NCI-H146 (cell line): ENCODE measurements at regions not wholly inside any gene's neighbourhood (a gene's known extent, or its start where the extent isn't known, plus 50 kb on each side); places are given as distances from the start of the nearest gene placed in this dataset.
"Not testable (repeated sequence)": the region's sequence is repeated elsewhere in the genome, so short reads cannot be mapped to it uniquely, and the experiment has no call there.

Experiments used
- DNase-seq: peaks from one replicate; lab custom pipeline; 2025; lab: John Stamatoyannopoulos, UW

- DNase-seq = no peak
Observed at GRCh38 chr3:25952133-25952532, 162.2 kb downstream of the OXSM start.

- DNase-seq = no peak
Observed at GRCh38 chr3:25957026-25957425, 167.1 kb downstream of the OXSM start.

GRCh38 chr3:25960776-25961175 is 170.9 kb downstream of the OXSM start:
- no peak for DNase-seq

- DNase-seq = no peak
Observed at GRCh38 chr3:25962255-25962654, 172.4 kb downstream of the OXSM start.

- no peak for DNase-seq
Observed at GRCh38 chr3:25964141-25964540, 174.3 kb downstream of the OXSM start.

- DNase-seq = no peak
Observed at GRCh38 chr3:25967385-25967784, 177.5 kb downstream of the OXSM start.

- DNase-seq = no peak
Observed at GRCh38 chr3:25971736-25972135, 181.8 kb downstream of the OXSM start.

GRCh38 chr3:25973122-25973521 is 183.2 kb downstream of the OXSM start:
- no peak for DNase-seq

GRCh38 chr3:25982756-25983155 is 192.9 kb downstream of the OXSM start:
- no peak for DNase-seq

GRCh38 chr3:25985621-25986020 is 195.7 kb downstream of the OXSM start:
- no peak for DNase-seq

GRCh38 chr3:25992606-25993005 is 202.7 kb downstream of the OXSM start:
- DNase-seq = no peak

- DNase-seq = no peak
Observed at GRCh38 chr3:26004172-26004571, 214.3 kb downstream of the OXSM start.

GRCh38 chr3:26011276-26011675 is 221.4 kb downstream of the OXSM start:
- DNase-seq = no peak

GRCh38 chr3:26012241-26012745 is 222.4 kb downstream of the OXSM start:
- no peak for DNase-seq

- DNase-seq = no peak
Observed at GRCh38 chr3:26015752-26016151, 225.9 kb downstream of the OXSM start.

- no peak for DNase-seq
Observed at GRCh38 chr3:26018889-26019288, 229.0 kb downstream of the OXSM start.

GRCh38 chr3:26024206-26024605 is 234.3 kb downstream of the OXSM start:
- not testable (repeated sequence) for DNase-seq

- no peak for DNase-seq
Observed at GRCh38 chr3:26029321-26029720, 239.4 kb downstream of the OXSM start.

- not testable (repeated sequence) for DNase-seq
Observed at GRCh38 chr3:26042126-26042525, 252.2 kb downstream of the OXSM start.

GRCh38 chr3:26049951-26050350 is 260.1 kb downstream of the OXSM start:
- DNase-seq = no peak

- DNase-seq = no peak
Observed at GRCh38 chr3:26050776-26051175, 260.9 kb downstream of the OXSM start.

GRCh38 chr3:26058901-26059321 is 269.0 kb downstream of the OXSM start:
- no peak for DNase-seq

GRCh38 chr3:26061947-26062346 is 272.1 kb downstream of the OXSM start:
- DNase-seq = no peak

- DNase-seq = no peak
Observed at GRCh38 chr3:26064297-26064696, 274.4 kb downstream of the OXSM start.

GRCh38 chr3:26068890-26069289 is 279.0 kb downstream of the OXSM start:
- no peak for DNase-seq
